ENCODE measurements at regions not wholly inside any gene's neighbourhood (a gene's known extent, or its start where the extent isn't known, plus 50 kb on each side); places are given as distances from the start of the nearest gene placed in this dataset.

DNA sequence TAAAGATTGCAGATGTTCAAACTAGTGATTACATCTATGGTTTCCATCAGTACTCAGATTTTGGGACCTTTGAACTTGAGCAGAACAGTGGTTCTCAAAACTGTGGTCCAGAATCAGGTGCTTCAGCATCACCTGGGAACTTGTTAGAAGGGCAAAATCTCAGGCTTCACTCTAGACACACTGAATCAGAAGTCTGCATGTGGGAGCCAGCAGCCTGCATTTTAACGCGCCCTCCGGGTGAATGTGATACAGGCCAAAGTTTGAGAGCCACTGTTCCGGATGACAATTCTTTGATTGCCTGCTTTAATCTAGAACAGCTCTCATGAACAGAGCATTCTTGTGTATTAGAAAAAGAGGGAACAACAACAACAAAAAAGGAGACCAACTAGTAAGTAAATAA, 261.7 kb downstream of the GPD2 start:
- no peak for DNase-seq

DNA sequence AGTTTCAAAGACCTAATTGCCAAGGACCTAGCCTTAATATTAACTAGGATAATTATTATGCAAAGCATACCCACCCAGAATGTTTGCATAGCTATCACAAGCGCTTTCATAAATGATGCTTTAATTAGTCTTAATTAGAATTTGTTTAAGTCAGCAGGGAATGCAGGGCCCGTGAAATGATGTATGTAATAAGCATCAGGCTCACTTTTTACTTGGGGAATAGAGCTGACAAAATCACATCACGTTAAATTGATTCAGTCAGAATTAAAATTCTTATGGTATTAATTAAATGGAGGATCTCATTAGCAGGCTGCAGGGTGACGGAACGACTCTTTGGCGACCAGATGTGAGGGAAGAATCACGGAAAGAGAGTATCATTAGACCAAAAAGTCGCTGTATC, 264.5 kb downstream of the GPD2 start:
- DNase-seq = no peak

DNA sequence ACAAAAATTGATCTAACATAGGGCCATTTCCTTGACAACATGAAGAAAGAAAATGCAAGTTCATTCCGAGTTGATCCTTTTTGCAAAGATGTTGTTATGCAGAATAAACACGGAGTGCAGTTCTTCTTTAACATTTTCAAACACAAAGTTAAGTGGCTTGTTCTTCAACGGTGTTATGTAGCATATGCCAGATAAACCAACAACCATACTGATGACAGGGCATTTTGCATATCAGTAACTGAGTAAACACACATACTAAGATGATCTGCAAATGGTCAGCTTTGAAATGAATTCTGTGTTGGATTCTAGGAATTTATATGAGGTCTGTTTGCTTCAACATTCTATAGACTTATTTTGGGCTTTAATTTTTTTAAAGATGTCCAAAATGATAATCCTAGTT, 266.4 kb downstream of the GPD2 start:
- DNase-seq = no peak

DNA sequence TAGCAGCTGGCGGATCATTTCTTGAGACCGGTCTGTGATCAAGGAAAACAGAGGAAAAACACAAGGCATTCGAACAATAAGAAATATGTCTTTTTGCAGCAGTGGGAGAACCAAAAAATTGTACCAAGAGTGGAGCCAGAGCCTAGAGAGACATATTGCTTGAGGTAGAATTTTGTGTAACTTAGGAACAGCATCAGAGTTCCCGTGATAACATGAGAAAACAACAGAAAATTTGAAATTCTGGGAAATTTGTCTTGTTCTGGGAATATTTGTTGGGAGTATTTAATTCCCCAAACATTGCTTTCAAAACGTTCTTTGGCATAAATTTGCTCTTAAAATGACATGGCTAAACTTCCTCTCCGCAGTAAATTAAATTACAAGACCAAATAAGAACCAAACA, 267.5 kb downstream of the GPD2 start:
- no peak for DNase-seq

DNA sequence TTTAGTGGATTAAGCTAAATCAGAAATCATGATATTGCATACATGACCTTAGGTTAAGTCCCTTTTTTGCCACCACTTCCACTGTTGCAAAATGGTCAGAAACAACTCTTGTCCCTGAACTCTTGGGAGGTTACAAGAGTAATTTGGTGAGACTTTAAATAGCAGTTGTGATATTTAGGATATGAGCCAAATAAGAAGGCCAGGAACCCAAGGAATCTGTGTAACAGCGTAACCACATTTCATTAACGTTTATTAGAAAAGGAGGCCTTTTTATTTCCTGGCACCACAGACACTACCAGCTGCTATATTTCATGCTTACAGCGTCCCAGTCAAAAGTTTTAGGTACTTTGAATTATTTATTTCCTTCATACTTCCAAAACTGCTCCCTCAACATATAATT, 268.0 kb downstream of the GPD2 start:
- no peak for DNase-seq

DNA sequence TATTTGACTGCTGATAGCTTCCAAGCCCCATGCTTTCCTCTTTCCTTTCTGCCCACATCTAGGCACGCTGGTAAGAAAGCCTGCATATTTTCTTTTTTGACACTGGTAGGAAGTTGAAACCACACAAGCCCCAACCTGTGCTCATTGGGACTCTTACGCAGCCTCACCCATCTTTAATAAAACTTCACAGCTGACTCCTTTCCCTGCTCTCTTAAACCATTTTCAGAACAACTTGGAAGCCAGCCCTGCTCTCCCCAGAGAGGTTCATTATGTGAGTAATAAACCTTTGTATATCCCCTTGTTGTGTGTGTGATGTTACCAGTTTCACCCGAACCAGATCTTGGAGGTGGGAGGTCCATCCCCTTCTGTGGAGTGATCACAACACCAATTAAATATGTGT, 268.4 kb downstream of the GPD2 start:
- DNase-seq = no peak

DNA sequence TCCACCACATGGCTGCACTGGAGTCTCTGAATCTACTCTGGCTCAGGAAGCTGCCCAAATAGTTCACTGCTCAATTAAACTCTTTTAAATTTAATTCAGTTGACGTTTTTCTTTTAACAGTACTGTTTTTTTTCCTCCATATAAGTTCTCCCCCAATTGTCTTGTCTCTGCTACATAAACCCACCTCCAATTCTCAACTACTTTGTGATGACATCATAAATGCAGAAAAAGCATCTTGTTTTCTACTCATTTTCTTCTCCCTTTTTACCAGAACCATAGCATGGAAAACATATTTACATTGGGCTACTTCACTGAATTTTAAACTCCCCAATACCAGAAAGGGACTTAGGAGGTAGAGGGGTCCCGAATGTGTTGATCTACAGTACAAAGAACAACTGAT, 270.4 kb downstream of the GPD2 start:
- DNase-seq = no peak

DNA sequence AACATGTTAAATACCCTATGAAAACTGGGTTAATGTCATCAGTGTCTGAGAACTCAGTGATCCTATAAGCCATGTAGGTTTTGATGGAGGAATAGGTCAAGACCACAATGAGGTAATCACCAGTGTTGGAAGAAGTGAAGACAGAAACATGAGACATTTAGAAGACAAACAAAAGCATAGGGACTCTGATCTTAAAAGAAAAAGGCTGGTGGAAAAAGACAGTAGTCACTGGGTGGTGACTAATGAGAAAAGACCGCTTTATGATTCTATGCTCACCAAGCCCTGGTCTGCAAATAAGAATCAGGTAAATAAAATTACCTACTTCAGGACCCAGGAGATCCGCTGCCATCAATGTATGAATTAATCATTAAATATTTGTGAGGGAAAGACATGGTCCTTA, 271.9 kb downstream of the GPD2 start:
- no peak for DNase-seq

DNA sequence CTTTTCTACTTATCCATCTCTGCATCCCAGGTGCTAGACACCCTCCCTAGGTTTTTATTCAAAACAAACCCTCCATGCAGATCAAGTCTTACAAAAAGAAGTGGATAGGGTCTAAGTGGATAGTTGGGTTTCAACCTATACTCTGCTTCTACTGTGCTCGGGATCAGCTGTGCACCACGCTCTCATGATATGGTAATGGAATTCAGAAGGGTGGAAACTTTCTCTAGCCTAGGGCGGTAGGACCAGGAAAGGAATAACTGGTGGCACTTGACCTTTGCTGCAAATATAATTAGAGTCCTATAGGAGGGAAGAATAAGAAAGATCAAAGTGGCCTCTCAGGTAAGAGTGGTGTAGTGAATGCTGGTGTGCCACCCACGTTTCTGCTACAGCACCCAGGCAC, 272.9 kb downstream of the GPD2 start:
- DNase-seq = no peak

DNA sequence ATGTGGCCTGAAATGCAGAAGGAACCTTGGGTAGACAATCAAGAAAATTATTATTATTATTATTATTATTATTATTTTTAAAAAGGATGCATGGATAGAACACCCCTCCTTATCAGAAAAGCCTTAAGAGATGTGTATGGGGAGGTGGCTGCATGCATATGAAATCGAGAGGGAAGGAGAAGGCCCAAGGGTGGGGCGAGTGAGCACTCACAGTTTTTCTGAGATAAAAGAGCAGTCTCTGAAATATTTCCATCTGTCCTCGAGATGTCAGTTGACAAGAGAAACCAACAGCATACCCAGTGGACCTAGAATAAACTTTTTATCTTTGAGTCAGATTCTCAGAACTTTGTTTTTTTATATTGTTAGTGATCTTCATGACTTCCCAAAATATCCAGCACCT, 282.9 kb downstream of the GPD2 start:
- no peak for DNase-seq

DNA sequence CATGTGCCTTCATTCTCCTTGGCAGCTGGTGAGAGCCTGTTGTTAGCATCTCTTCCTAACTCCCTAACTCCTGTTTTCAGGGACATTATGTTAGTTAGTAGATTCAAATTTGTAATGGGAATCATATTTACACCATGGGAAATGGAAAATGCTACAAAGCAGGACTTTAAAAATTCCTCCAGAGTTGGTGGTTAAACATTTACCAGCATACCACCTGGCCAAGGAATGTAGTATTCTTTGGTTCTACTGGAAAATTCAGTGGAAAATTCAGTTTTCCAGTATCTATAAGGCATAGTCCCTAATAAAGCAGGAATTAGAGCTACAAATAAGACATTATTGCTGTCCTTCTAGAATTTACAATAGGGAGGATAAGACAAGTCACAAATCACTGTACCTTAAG, 291.7 kb downstream of the GPD2 start:
- DNase-seq = no peak

DNA sequence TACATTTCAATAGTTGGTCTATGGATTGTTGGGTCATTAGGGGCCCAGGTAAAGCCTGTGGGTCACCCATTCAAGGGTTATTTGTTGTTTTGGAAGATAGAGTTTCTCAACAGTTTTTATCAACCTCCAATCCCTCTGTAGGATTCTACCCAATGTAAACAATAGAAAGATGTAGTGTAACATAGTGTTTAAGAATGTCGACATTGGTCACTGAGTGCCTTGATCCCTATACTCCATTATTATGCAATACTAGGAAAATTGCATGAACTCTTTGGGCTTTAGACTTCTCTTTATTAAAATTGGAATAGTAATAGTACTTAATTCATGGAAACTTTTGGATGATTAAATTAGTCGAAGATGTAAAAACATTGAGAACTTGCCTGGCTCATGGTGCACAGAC, 292.1 kb downstream of the GPD2 start:
- no peak for DNase-seq

DNA sequence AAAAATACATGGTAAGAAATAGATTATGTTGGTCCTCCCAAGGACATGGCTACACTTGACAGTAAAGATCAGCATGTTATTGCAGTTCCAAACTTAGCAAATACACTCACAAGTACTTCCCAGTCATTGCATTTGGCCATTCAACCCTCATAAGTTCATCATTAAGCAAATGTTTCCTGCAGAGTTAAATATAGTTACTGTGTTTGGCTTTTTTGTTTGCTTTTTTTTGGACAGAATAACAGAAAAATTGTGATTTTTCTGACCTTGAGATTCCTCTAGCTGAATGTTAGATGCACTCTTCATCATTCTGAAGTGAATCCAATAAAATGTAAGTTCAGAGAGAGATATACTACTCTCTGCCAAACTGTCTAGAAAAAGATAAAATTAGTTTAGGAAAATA, 295.3 kb downstream of the GPD2 start:
- no peak for DNase-seq

DNA sequence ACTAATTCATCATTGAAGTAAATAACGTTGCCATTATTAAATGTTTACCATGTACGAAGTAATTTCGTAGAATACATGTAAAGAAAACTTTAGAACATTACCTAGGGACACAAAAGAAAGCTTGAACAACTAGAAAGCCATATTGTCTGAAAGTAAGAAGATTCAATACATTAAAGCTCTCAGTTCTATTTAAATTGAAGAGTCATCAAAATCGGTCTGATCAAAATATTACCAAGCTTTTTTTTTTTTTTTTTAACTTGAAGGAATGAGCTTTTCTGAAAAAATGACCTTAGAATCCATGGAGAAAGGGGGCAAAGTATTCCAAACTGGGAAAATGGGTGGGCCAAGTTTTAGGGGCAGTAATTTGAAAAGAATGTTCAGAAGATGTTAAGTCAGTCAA, 300.8 kb downstream of the GPD2 start:
- DNase-seq = no peak

DNA sequence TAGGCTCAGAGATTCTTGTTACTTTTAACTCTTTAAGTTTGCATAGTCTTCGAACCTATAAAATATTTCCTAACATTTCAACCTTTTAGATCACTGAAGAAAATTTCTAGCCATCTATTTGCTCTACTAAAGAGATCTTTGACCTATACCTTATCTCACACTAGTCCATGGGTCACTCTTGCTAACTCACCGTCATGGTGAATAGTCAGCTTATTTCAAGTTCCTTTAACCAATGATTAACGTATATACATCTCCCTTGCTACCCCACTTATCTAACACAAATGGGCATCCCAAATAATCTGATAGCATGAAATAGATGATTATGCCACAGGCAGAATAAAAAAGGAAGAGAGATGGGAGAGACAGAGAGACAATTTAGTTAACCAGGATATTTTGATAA, 303.1 kb downstream of the GPD2 start:
- no peak for DNase-seq

DNA sequence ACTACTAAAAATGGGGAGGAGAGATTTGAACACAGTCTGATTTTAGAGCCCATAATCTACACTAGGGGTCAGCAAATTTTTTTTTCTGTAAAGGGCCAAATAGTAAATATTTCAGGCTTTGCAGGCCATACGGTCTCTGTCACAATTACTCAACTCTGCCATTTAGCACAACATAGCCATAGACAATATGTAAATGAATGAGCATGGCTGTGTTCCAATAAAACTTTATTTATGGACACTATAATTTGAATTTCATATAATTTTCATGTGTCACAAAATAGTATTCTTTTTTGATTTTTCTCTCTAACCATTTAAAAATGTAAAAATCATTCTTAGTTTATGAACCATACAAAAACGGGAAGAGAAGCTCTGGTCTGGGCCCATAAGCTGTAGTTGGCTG, 309.4 kb downstream of the GPD2 start:
- DNase-seq = no peak

DNA sequence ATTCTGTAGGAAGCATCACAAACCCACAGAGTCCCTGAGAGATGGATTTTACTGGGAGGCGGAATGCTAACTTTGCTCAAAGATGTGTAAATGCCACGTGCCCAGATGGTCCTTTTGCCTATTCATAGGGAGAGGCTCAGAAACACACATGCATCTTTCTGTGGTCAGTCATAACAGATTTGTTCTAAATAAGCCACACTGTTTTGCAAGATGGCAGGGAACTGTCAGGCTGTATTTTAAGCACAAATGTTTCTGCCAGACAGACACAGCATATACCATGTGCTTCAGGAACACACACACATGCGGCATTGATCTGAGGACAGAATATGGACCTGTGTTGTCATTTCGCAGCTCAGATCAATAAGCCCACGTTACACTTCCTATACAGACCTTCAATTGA, 312.0 kb downstream of the GPD2 start:
- DNase-seq = no peak

DNA sequence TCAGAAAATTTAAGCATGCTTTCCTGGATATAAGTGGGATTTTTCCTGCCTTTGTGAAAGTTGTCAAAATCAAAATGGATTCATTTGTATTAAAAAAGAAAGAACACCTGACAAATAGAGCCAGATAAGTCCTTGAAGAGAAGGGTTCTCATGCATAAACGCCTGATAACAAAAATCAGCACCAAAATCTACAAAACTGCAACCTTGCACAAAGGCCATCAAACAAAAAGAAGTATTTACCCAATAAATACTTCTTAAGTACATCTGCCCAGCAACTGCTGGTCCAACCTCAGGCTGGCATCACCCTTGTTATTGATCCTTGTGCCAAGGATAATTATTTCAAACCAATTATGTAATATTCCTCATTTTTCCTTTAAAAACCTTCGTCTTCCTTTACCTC, 315.9 kb downstream of the GPD2 start:
- no peak for DNase-seq

DNA sequence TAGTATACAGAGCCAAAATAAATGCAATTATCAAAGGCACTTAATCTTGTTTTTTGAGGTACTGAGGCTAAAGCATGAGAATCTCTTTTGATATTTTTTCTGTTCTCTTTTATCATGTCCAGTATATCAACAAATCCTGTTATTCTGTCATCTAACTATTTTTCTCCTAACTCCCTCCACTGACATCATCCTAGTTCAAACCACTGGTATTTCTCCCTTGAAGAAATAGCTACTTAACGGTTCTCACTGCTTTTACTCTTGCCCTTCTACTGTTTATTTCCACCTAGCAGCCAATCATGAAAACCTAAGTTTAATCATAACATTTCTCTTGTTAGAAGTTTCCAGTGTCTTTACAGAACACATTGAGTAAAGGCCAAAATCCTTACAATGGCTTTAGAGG, 317.6 kb downstream of the GPD2 start:
- no peak for DNase-seq

DNA sequence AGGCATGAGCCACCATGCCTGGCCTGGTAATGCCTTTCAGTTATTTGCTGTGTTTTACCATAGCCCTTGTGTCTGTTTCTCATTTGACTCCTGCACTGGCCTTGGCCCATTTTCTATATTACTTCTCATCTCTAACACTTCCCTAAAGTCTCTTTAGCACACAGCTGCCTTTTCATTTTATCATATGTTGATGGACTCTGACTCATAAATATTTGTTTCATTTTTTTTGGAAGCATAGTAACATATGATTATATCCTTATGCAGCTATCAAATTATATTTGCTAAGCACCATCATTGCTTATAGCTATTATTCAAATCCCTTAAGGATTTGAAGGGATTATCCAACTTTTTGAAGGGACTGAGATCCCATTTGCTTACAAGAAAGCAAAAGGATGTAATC, 320.3 kb downstream of the GPD2 start:
- DNase-seq = no peak

DNA sequence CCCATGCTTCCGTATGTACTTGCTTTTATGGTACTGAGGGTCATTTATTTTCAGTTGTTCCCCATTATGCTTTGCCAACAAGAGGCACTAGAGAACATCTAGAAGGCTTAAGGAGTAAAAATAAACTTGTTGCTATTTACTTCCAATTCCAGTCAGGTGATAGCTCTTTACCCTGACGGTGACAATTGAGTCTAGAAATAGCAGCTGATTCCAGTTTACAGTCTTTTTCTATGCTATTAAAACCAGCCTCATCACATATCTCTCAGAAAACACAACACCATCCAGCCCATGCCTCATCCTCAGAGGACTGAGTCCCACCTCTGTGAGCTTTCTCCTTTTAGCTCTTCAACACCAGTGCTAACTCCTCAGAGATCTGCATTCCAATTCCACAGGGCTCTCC, 327.0 kb downstream of the GPD2 start:
- no peak for DNase-seq

DNA sequence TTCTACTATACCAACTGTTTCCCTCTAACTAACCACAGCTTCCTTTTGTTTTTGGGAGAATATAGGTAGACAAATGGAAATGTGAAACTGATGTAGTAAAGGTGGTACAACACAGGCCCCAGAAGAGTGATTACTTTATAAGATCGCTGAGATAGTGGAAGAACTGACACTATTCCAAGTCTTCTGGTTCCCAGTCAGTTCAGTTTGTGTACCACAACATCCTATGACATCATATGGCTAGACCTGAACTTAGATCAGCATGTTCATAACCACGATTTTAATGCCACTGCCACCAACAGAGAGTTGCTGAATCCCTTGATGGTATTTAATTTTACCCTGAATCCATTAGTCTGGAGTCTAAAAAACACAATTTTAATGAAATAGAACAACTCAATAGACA, 328.9 kb downstream of the GPD2 start:
- no peak for DNase-seq

DNA sequence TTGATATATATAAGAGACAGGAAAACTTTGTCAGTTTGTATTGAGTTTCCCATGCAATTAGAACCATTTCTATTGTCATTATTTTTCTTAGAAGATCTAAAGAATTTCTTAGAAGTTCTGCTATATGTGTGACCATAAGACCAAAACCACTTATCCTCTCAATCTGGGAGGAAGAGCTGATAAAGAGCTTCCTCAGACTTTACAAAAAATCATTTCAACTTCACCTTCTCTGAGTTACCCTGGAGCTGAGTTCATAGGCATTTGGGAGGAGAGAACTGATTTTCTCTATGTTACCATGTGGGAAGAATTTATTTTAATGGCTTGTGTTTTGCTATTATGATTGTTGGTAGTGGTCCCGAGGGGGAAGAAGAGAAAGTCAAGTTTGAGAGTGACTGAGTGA, 329.3 kb downstream of the GPD2 start:
- DNase-seq = no peak

DNA sequence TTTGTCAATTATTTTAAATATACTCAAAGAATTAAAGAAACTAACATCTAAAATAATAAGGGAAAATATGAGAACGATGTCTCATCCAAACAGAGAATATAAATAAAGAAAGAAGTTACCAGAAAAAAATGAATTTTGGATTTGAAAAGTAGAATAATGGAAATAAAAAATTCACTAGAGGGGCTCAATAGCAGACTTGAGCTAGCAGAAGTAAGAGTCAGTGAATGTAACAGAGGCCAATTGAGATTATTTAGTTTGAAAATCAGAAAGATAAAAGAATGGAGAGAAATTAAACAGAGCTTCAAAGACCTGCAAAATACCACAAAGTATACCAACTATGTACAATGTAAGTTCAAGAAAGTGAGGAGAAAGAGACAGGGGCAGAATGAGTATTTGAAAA, 333.6 kb downstream of the GPD2 start:
- no peak for DNase-seq

DNA sequence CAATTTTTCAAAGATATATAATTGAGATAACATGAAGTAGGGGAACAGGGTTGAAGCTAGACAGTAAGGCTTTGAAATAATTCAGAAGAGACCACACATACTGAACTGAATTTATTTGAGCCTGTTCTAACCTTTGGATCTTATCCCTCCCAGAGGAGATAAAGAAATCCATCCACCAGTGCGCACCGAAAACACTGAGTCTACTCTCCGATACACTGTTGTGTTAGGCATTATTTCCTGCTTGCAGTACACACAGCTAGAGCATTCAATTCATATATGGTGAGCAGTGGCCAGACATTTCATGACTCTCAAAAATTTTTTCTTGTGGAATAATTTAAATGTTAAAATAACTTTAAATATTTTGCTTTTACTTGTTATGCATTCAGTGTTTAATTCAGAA, 342.7 kb downstream of the GPD2 start:
- DNase-seq = no peak

DNA sequence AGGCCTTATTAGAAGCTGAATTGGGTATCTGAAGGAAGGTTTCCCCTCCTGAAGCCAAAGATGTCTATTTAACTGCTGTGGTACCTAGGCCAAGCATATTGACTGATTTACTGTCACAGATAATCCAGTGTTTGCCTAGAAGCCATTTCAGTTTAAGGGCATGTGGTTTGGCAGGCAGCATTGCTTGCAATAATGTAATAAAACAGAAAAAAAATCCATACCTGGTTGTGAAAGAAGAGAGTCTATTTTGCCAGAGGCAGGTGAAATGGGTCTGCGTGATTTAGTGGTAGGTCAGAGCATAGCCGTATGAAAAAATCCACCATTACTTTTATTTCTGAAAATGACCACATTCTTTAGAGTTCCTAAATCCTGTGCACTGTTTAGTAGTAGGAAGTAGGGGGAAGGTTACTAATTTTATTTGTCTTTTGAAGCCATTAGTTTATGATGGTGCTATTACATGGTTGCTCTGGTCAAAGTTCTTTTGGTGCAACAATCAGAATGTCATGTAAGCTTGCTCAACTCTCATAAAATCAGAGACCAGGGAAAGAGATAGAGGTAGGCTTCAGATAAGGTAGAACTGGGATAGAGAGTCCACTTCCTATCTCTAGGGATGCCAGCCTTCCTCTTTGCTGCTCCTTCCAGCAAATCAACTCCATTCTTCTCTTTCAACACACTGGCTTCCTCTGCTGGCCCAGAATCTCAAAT, 343.4 kb downstream of the GPD2 start:
- no peak for DNase-seq
